ENCODE measurements at regions not wholly inside any gene's neighbourhood (a gene's known extent, or its start where the extent isn't known, plus 50 kb on each side); places are given as distances from the start of the nearest gene placed in this dataset.

GRCh38 chr5:74231697-74232096 is 408.8 kb downstream of the ENC1 start:
- no peak for DNase-seq (ENCODE audit: low read depth)

GRCh38 chr5:74226716-74227485 is 413.6 kb downstream of the ENC1 start:
- no peak for DNase-seq (ENCODE audit: low read depth)

GRCh38 chr5:74225587-74225986 is 414.9 kb downstream of the ENC1 start:
- DNase-seq (ENCODE audit: low read depth) = no peak

GRCh38 chr5:74224331-74224730 is 416.2 kb downstream of the ENC1 start:
- no peak for DNase-seq (ENCODE audit: low read depth)

GRCh38 chr5:74222806-74223205 is 417.7 kb downstream of the ENC1 start:
- DNase-seq (ENCODE audit: low read depth) = no peak

- no peak for DNase-seq (ENCODE audit: low read depth)
These were observed 419.1 kb downstream of the ENC1 start for GRCh38 chr5:74221413-74221812.

- DNase-seq (ENCODE audit: low read depth) = no peak
These were observed 424.5 kb downstream of the ENC1 start for GRCh38 chr5:74216012-74216411.

GRCh38 chr5:74212336-74212735 is 428.2 kb downstream of the ENC1 start:
- no peak for DNase-seq (ENCODE audit: low read depth)

GRCh38 chr5:74209571-74209970 is 431.0 kb downstream of the ENC1 start:
- no peak for DNase-seq (ENCODE audit: low read depth)

- no peak for DNase-seq (ENCODE audit: low read depth)
These were observed 433.7 kb downstream of the ENC1 start for GRCh38 chr5:74206579-74207550.

- no peak for DNase-seq (ENCODE audit: low read depth)
These were observed 434.6 kb downstream of the ENC1 start for GRCh38 chr5:74205767-74206578.

GRCh38 chr5:74201334-74202081 is 439.0 kb downstream of the ENC1 start:
- DNase-seq (ENCODE audit: low read depth) = no peak

GRCh38 chr5:74200560-74200959 is 440.0 kb downstream of the ENC1 start:
- no peak for DNase-seq (ENCODE audit: low read depth)

GRCh38 chr5:74199436-74200210 is 440.9 kb downstream of the ENC1 start:
- DNase-seq (ENCODE audit: low read depth) = no peak

- DNase-seq (ENCODE audit: low read depth) = no peak
These were observed 441.5 kb downstream of the ENC1 start for GRCh38 chr5:74199005-74199404.

- DNase-seq (ENCODE audit: low read depth) = no peak
These were observed 442.4 kb downstream of the ENC1 start for GRCh38 chr5:74198156-74198555.

GRCh38 chr5:74196233-74196632 is 444.3 kb downstream of the ENC1 start:
- no peak for DNase-seq (ENCODE audit: low read depth)

GRCh38 chr5:74194196-74194595 is 446.3 kb downstream of the ENC1 start:
- no peak for DNase-seq (ENCODE audit: low read depth)

GRCh38 chr5:74192606-74193299 is 447.8 kb downstream of the ENC1 start:
- DNase-seq (ENCODE audit: low read depth) = peak; percentile 80
